Colonic mucosa (tissue), 4 donors: ENCODE measurements at regions not wholly inside any gene's neighbourhood (a gene's known extent, or its start where the extent isn't known, plus 50 kb on each side); places are given as distances from the start of the nearest gene placed in this dataset.

Experiments
- DNase-seq: peaks from one replicate; pipeline ENCODE4 v3.0.0-alpha.2; 2020
- H3K27ac ChIP-seq: fragments of 200-600 bp; one replicate; pipeline ENCODE4 v1.8.0; 2021
- H3K27me3 ChIP-seq: fragments of 200-600 bp; one replicate; pipeline ENCODE4 v1.8.0; 2021
- H3K36me3 ChIP-seq: fragments of 200-600 bp; one replicate; pipeline ENCODE4 v1.8.0; 2021
- H3K4me1 ChIP-seq: fragments of 200-600 bp; one replicate; pipeline ENCODE4 v1.8.0; 2021; ENCODE audit warnings: mild to moderate bottlenecking
- H3K4me3 ChIP-seq: fragments of 200-600 bp; one replicate; pipeline ENCODE4 v1.8.0; 2021
- H3K9ac ChIP-seq, 2 donors: one replicate each; pipeline ENCODE4 v1.7.0; 2013; ENCODE audit warnings: control low read depth in 2 of 2, low read depth in 2 of 2, low read length in 2 of 2
- H3K9me3 ChIP-seq: fragments of 200-600 bp; one replicate; pipeline ENCODE4 v1.8.0; 2021
- CTCF ChIP-seq: fragments of 200-600 bp; IDR thresholded peaks from one replicate; pipeline ENCODE4 v1.8.0; 2022; ENCODE audit warnings: antibody characterized with exemption, mild to moderate bottlenecking
- intact Hi-C: fragments of 100-400 bp; cut with DNase I; formaldehyde crosslinking; loops from one replicate; pipeline ENCODE4 v1.14.1; 2022
- donor health status: healthy.
- donor health status: DM: no; HTN: no; CAD: no.
- donor health status: DM: no; HTN: no; CAD: no.

GRCh38 chr4:45944000-45944399 is 179.9 kb downstream of the GABRG1 start:
- DNase-seq, result no peak
- intact Hi-C loops, result no loop called here
- no peaks in the 10 kb centered on the region for H3K9me3 ChIP-seq
- no peaks in the 10 kb centered on the region for H3K36me3 ChIP-seq
- H3K4me1 ChIP-seq, result no peaks in the 10 kb centered on the region
- no peak overlapping the region for H3K9ac ChIP-seq
- H3K27me3 ChIP-seq, result no peaks in the 10 kb centered on the region
- TF ChIP-seq CTCF, result no peak
- H3K27ac ChIP-seq, result no peak overlapping the region
- H3K4me3 ChIP-seq, result no peak overlapping the region

DNA sequence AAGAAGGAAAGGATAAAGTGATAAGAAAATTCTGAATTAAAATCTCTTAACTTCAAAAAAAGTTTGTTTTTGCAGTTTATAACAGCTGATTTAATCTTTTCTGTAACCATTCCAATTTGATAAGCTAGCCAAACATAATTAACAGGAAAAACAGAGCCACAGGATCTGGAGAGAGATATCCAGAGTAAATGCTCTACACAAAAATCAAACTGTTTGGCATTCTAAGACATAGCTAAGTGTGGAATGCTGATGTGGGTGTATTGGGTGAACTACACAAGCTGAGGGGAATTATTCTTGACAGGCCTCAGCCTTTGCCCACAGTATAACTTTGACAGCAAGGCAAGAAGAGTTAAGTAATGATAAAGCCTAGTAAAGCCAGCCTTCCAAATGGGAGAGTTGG is 184.8 kb downstream of the GABRG1 start:
- intact Hi-C loops, result no loop called here
- no peak overlapping the region for H3K9ac ChIP-seq
- TF ChIP-seq CTCF, result no peak

GRCh38 chr4:45931154-45931553 is 192.7 kb downstream of the GABRG1 start:
- no peaks in the 10 kb centered on the region for H3K27me3 ChIP-seq
- H3K4me1 ChIP-seq, result no peaks in the 10 kb centered on the region
- H3K27ac ChIP-seq, result no peak overlapping the region
- TF ChIP-seq CTCF, result no peak
- no peak overlapping the region for H3K4me3 ChIP-seq
- intact Hi-C loops, result no loop called here
- H3K36me3 ChIP-seq, result no peaks in the 10 kb centered on the region
- H3K9ac ChIP-seq, result no peak overlapping the region
- no peaks in the 10 kb centered on the region for H3K9me3 ChIP-seq
- DNase-seq, result no peak

More for the DNA sequence above, 184.8 kb downstream of the GABRG1 start:
- H3K36me3 ChIP-seq, result no peaks in the 10 kb centered on the region
- no peak overlapping the region for H3K27ac ChIP-seq
- H3K4me3 ChIP-seq, result no peak overlapping the region
- H3K4me1 ChIP-seq, result no peaks in the 10 kb centered on the region
- H3K9me3 ChIP-seq, result no peaks in the 10 kb centered on the region
- no peak for DNase-seq
- no peaks in the 10 kb centered on the region for H3K27me3 ChIP-seq

DNA sequence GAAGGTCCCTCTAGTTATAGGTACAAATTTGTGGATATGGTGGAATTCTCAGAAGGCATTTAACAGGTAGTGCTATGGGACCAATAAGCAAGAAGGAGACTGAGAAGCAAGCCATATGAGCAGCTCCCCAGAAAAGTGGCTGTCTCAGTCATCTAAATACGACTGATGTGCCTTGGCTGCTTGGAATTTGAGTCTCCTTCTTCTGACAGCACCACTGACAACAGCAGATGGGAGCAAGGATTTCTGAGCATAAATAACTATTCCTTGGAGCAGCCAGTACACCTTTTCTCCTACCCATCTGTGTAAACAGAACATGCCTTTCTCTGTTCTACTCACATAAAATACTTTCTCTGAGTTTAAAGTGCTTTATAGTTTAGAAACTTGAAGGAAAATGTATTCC is 196.2 kb downstream of the GABRG1 start:
- Histone ChIP-seq H3K36me3 (no peaks in the 10 kb centered on the region), H3K9me3 (no peaks in the 10 kb centered on the region), H3K4me1 (no peaks in the 10 kb centered on the region), H3K4me3 (no peak overlapping the region), H3K27me3 (no peaks in the 10 kb centered on the region), H3K27ac (no peak overlapping the region), H3K9ac (no peak overlapping the region)
- no peak for TF ChIP-seq CTCF
- no peak for DNase-seq
- intact Hi-C loops, result no loop called here

DNA sequence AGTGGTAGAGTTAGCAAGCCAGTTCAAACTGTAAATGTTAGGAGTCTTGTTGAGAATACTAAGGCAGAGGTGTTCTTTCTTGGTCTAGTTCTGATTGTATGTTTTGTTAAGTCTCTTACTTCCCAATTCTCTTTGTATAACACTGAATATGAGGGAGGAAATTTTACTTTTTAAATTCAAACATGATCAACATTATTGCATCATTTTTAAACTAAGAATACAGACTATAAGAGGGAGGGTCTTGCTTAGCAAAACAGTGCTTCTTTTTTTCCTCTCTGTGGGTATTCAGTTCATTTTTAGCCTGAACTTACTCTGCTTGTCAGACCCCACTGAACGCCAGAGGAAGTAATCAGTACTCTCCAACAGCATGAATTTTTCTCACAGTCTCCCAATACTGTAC is 198.0 kb downstream of the GABRG1 start:
- H3K27me3 ChIP-seq, result no peaks in the 10 kb centered on the region
- no peak overlapping the region for H3K27ac ChIP-seq
- H3K4me3 ChIP-seq, result no peak overlapping the region
- intact Hi-C loops, result no loop called here
- H3K9me3 ChIP-seq, result no peaks in the 10 kb centered on the region
- no peak for TF ChIP-seq CTCF
- H3K9ac ChIP-seq, result no peak overlapping the region
- H3K4me1 ChIP-seq, result no peaks in the 10 kb centered on the region
- H3K36me3 ChIP-seq, result no peaks in the 10 kb centered on the region
- DNase-seq, result no peak

- intact Hi-C loops, result no loop called here
- no peak overlapping the region for H3K4me3 ChIP-seq
Observed at GRCh38 chr4:45920861-45921260, 203.0 kb downstream of the GABRG1 start.

More at GRCh38 chr4:45920861-45921260, 203.0 kb downstream of the GABRG1 start:
- no peak for DNase-seq
- no peak overlapping the region for H3K27ac ChIP-seq
- H3K4me1 ChIP-seq, result no peaks in the 10 kb centered on the region
- no peak overlapping the region for H3K9ac ChIP-seq
- H3K36me3 ChIP-seq, result no peaks in the 10 kb centered on the region
- TF ChIP-seq CTCF, result no peak
- no peaks in the 10 kb centered on the region for H3K9me3 ChIP-seq
- no peaks in the 10 kb centered on the region for H3K27me3 ChIP-seq
